ENCODE measurements at regions not wholly inside any gene's neighbourhood (a gene's known extent, or its start where the extent isn't known, plus 50 kb on each side); places are given as distances from the start of the nearest gene placed in this dataset.

- no peaks in the 10 kb centered on the region for H3K4me1 ChIP-seq (ENCODE audit: insufficient read depth, low read length)
- no peak overlapping the region for H3K4me3 ChIP-seq (replicated peaks in 1 of 3; ENCODE audit: insufficient read depth in 1 of 3, low read depth in 2 of 3, low read length in 3 of 3)
- WGBS (ENCODE audit: low lambda C conversion rate), result 33% methylated on average over 3 of the region's 3 CpGs
- DNase-seq (ENCODE audit: low spot score) (no peak), ATAC-seq (no peak), FAIRE-seq (no peak)
- POLR2A ChIA-PET, result no interaction called here
- intact Hi-C loops (cut with micrococcal nuclease; ENCODE audit: unreplicated experiment) (no loop called here), in situ Hi-C loops (cut with HindIII; ENCODE audit: extremely low pct_ligation_motif_present, low pct_unique_long_range_greater_than_20kb) (no loop called here)
- H3K4me2 ChIP-seq (ENCODE audit: low read depth, low read length), result no peak overlapping the region
- H2AFZ ChIP-seq (ENCODE audit: low read length), result no peak overlapping the region
- no peak overlapping the region for H3K27ac ChIP-seq (ENCODE audit: extremely low read length, insufficient read depth, low read length)
- no peaks in the 10 kb centered on the region; a peak in 1 of 5 replicates for H3K27me3 ChIP-seq (ENCODE audit: control insufficient read depth in 1 of 2, insufficient read depth in 2 of 2, low read length in 2 of 2)
- H3K79me2 ChIP-seq (ENCODE audit: insufficient read depth, low read length), result no peaks in the 10 kb centered on the region
- H4K20me1 ChIP-seq (ENCODE audit: insufficient read depth, low read length), result no peaks in the 10 kb centered on the region
- H3K9ac ChIP-seq (ENCODE audit: insufficient read depth, low read depth, low read length), result no peak overlapping the region
- no TSS peak for BruUV-seq (replicated peaks)
- CTCF ChIA-PET (ENCODE audit: low intra/inter-chr PET ratio, low total read pairs), result no interaction called here
- H3K9me3 ChIP-seq (ENCODE audit: low read length), result no peaks in the 10 kb centered on the region
- H3K36me3 ChIP-seq (replicated peaks in 1 of 2; ENCODE audit: control insufficient read depth in 1 of 2, insufficient read depth in 2 of 2, low read length in 2 of 2), result no peaks in the 10 kb centered on the region
- TF ChIP-seq NFYB (CRISPR knock-in tag; IDR thresholded peaks at IDR 0.05) (no peak), TRIM22 (IDR thresholded peaks at IDR 0.05) (no peak), ZNF879 (CRISPR knock-in tag; IDR thresholded peaks at IDR 0.05) (no peak), TBL1XR1 (IDR thresholded peaks at IDR 0.05; ENCODE audit: borderline replicate concordance, low read length, partially characterized antibody) (no peak), CREBL2 (CRISPR knock-in tag; IDR thresholded peaks at IDR 0.05; ENCODE audit: borderline replicate concordance) (no peak), SRY (CRISPR knock-in tag; IDR thresholded peaks at IDR 0.05) (no peak), THYN1 (CRISPR knock-in tag; IDR thresholded peaks at IDR 0.05; ENCODE audit: borderline replicate concordance, low read depth) (no peak), ZFP1 (CRISPR knock-in tag; IDR thresholded peaks at IDR 0.05) (no peak)
Observed at GRCh38 chr9:99634186-99634585, 187.5 kb upstream of the NR4A3 start.

GRCh38 chr9:99635032-99635431 is 186.7 kb upstream of the NR4A3 start:
- BruUV-seq (replicated peaks), result no TSS peak
- WGBS (ENCODE audit: low lambda C conversion rate), result 5% methylated on average over 3 of the region's 3 CpGs
- no peak for ATAC-seq
- ChIA-PET CTCF (ENCODE audit: low intra/inter-chr PET ratio, low total read pairs) (no interaction called here), POLR2A (no interaction called here)
- no peak for DNase-seq (ENCODE audit: low spot score)
- Histone ChIP-seq H3K9ac (ENCODE audit: insufficient read depth, low read depth, low read length) (no peak overlapping the region), H3K4me2 (ENCODE audit: low read depth, low read length) (no peak overlapping the region), H2AFZ (ENCODE audit: low read length) (no peak overlapping the region), H3K79me2 (ENCODE audit: insufficient read depth, low read length) (no peaks in the 10 kb centered on the region), H4K20me1 (ENCODE audit: insufficient read depth, low read length) (no peaks in the 10 kb centered on the region), H3K27ac (ENCODE audit: extremely low read length, insufficient read depth, low read length) (no peak overlapping the region), H3K27me3 (ENCODE audit: control insufficient read depth in 1 of 2, insufficient read depth in 2 of 2, low read length in 2 of 2) (no peaks in the 10 kb centered on the region; a peak in 1 of 5 replicates), H3K4me3 (replicated peaks in 1 of 3; ENCODE audit: insufficient read depth in 1 of 3, low read depth in 2 of 3, low read length in 3 of 3) (no peak overlapping the region), H3K4me1 (ENCODE audit: insufficient read depth, low read length) (no peaks in the 10 kb centered on the region), H3K9me3 (ENCODE audit: low read length) (no peaks in the 10 kb centered on the region), H3K36me3 (replicated peaks in 1 of 2; ENCODE audit: control insufficient read depth in 1 of 2, insufficient read depth in 2 of 2, low read length in 2 of 2) (no peaks in the 10 kb centered on the region)
- intact Hi-C loops (cut with micrococcal nuclease; ENCODE audit: unreplicated experiment) (no loop called here), in situ Hi-C loops (cut with HindIII; ENCODE audit: extremely low pct_ligation_motif_present, low pct_unique_long_range_greater_than_20kb) (no loop called here)
- FAIRE-seq, result no peak
- TF ChIP-seq EZH2 (conservative IDR thresholded peaks at IDR 0.05; ENCODE audit: low read depth, low read length) (no peak), U2AF1 (optimal IDR thresholded peaks at IDR 0.05; ENCODE audit: low read depth, low read length) (no peak), ZNF33A (CRISPR knock-in tag; IDR thresholded peaks at IDR 0.05; ENCODE audit: borderline replicate concordance) (no peak), PBX2 (CRISPR knock-in tag; IDR thresholded peaks at IDR 0.05) (no peak), ZFY (CRISPR knock-in tag; IDR thresholded peaks at IDR 0.05) (no peak), RARG (CRISPR knock-in tag; IDR thresholded peaks at IDR 0.05; ENCODE audit: low read depth) (no peak), KDM4B (CRISPR knock-in tag; IDR thresholded peaks at IDR 0.05) (no peak), THRA (CRISPR knock-in tag; IDR thresholded peaks at IDR 0.05; ENCODE audit: borderline replicate concordance) (no peak), ARHGAP35 (CRISPR knock-in tag; IDR thresholded peaks at IDR 0.05; ENCODE audit: borderline replicate concordance) (no peak), ZKSCAN1 (IDR thresholded peaks at IDR 0.05; ENCODE audit: low read length) (no peak), HOXA5 (CRISPR knock-in tag; IDR thresholded peaks at IDR 0.05) (no peak)
